COLO668 (cell line): ENCODE measurements at regions not wholly inside any gene's neighbourhood (a gene's known extent, or its start where the extent isn't known, plus 50 kb on each side); places are given as distances from the start of the nearest gene placed in this dataset.

Experiments used
- DNase-seq: peaks from one replicate; lab custom pipeline; 2025; ENCODE audit not compliant: unreplicated experiment; lab: John Stamatoyannopoulos, UW

GRCh38 chr1:187622545-187622944, 793.8 kb downstream of the PLA2G4A start:
- no peak for DNase-seq

DNA sequence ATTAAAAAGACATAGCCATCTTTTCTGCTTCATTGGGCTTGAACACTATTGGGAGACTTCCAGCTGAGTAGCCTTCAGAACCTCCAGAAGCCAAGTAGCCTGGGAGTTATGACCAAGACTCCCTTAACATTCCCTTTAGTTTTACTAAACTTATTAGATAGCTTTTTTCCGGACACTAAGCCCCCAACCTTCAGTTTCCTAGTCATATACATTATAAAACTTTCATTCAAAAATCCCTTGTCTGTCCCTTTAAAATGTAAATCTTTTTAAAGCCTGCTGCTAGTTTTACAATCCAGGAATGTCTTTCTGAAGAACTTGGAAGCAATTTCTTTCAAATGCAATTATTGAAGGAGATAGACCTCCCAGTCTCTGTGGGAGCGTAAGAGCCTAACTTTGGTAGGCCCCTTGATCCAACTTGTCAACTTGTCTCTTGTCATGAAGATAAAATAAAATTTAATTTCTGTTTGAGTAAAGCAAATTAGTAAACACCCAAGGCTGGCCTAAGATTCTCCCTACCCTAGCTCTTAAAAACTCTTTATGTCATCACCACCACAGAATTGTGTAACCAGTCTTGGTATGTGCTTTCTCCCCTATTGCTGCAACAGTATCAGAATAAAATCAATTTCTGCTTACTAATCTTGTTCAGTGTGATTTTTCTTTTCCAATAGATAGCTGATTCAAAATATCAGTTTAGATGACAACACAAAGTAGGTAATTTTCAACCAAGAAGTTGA, 796.2 kb downstream of the PLA2G4A start:
- DNase-seq = no peak

GRCh38 chr1:187626056-187626455, 797.3 kb downstream of the PLA2G4A start:
- DNase-seq = no peak

- DNase-seq = no peak
Measured at GRCh38 chr1:187627516-187627915, 798.8 kb downstream of the PLA2G4A start.

DNA sequence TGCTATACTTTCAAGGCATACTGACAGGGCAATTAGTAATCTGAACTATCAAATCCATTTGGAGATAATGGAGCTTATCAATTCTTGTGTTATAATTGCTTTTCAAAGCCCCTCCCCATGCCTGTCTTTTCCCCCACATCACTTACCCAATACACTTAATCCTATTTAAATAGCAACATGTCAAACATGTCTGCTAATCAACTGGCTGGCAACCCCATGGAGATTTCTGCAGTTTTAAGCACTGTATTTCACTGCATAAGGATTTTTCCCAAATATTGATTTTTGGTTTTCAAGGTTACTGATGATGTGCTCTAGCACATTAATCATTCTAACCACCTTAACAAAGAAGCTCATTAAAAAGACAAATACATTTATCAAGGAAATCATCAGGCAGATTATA, 800.3 kb downstream of the PLA2G4A start:
- DNase-seq = no peak

DNA sequence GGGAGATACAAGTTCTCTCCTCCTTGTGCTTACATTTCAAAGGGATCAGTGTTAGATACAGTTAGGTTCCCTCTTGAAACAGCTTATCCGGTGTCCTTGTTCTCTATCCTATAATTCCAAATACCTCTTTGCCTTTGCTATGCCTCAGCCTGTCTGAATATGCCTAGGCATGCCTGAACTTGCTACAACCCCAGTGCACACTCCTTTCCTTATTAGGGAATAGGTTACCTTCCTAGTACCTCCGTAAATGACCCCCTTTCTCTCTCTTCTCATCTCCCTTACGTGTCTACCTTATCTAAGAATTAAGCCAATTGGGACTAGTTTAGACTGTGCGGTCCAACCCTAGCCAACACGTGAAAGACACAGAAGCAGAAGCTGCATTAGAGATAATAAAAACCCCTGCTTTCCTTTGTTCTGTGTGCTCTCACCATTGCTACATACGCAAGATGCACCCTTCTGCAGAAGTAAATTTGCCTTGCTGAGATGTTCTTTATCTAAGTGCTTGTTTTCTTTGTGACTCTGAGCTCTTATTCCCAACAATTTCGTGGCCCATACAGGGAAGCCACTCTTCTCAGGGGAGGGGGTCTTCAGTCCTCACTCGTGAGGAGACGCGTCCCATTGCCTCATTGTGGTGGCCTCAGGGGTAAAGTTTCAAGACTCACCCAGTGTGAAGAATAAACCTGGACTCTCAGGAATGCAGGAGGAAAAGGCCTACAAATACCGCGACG, 802.1 kb downstream of the PLA2G4A start:
- DNase-seq = no peak

DNA sequence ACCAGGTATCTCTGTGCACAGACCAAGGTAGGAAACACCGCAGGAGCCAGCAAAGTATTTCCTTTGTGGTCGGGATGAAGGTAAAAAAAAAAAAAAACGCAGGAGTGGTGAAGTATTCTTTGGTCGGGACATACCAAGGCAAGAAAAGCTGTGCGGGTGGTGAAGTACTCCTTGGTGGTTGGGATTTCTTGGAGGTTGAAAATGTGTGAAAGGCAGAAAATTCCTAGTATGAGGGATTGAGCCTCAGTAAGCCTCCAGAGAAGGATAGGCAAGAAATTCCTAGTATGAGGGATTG, 802.6 kb downstream of the PLA2G4A start:
- DNase-seq = no peak

- no peak for DNase-seq
Measured at GRCh38 chr1:187631984-187632383, 803.2 kb downstream of the PLA2G4A start.

DNA sequence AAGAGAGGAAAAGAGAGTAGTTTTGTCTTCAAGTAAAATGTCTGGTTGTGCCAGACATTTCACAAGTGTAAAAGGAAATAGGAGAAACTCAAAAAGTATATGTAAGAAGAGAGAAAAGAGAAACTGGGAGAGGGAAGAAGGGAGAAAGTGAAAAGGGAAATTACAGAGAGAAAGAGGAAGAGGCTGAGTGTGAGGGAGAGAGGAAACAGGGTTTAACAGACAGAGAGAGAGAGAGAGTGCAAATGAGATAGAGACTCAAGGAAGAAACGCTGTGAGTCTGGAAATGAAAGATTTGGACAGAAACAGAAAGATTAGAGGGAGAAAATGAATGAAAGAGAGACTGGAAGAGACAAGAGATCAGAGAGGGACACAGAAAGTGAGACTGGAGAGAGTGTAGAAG, 806.2 kb downstream of the PLA2G4A start:
- no peak for DNase-seq

GRCh38 chr1:187638733-187639434, 810.1 kb downstream of the PLA2G4A start:
- no peak for DNase-seq

DNA sequence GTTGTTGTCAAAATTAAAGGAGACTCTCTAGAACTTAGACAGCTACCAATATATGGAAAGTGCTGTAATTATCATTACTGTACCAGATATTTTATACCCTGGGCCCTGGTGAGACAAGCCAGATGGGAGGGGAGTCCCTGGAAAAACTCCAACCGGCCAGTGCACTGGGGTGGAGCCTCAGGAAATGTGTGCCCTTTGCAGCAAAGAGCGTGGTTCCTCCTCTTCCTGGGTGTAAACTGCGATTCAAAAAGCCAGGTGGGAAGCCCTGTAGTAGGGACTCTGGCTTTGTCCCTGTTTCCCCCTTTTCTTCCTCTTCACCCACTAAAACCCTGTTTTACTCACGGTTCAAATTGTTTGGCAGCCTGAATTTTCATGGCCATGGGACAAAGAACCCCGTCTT, 812.3 kb downstream of the PLA2G4A start:
- no peak for DNase-seq

DNA sequence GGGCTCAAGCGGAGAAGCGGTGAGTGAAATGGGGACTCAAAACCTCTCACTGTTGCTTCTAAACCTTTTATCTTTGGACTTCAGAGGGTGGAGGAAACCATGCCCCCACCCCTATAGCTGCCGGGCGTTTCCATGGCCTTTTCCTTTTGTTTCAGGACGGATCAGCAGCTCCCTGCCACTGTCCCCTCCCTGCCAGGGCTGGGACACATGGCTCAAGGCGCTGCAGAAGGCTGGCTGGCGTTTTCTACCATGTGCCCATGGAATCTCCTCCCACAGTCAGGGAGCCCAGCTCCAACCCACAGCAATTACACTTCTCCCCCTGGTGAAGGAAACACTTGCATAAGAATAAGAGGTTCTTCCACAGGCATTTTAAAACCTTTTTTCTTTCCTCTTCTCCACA, 812.7 kb downstream of the PLA2G4A start:
- no peak for DNase-seq

DNA sequence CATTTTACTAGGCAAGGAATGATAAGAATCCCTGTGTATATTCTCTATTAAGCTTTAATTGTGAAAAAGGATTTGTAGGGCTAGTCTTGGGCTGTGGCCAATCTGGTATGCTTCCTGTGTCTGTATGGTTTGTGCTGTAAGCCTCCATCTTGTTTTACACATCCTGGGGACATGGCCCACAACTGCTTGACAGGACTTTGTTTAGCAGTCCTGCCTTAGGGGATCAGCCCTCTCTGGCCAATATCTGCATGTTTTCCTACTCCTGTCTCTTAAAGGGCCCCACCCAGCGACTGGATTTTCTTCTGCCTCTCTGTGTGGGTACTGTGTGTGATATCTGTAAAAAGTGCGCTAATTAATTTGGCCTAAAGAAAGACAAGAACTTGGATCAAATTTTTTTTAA, 813.2 kb downstream of the PLA2G4A start:
- no peak for DNase-seq

- no peak for DNase-seq
Measured at GRCh38 chr1:187645651-187646050, 816.9 kb downstream of the PLA2G4A start.

GRCh38 chr1:187646536-187647107, 817.9 kb downstream of the PLA2G4A start:
- no peak for DNase-seq

DNA sequence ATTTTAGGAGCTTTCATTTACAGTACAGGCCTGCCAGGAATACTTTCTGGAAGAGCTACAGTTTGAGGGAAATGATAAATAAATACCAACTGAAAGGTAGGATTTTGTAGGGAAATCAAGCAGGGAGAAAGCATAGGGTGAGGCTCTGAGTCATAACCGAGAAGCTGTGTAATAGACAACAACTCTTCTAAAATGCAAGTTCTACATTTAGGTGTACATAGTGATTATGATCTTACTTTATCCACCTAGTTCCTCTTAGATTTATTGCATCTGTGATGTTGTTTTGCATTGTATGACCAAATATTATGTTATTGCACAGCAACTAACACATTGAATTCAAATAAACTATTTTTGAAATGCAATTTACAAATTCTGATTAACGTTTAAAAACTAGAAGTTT, 819.3 kb downstream of the PLA2G4A start:
- DNase-seq = no peak

- DNase-seq = no peak
Measured at GRCh38 chr1:187654635-187655034, 825.9 kb downstream of the PLA2G4A start.

- no peak for DNase-seq
Measured at GRCh38 chr1:187655104-187655503, 826.4 kb downstream of the PLA2G4A start.

DNA sequence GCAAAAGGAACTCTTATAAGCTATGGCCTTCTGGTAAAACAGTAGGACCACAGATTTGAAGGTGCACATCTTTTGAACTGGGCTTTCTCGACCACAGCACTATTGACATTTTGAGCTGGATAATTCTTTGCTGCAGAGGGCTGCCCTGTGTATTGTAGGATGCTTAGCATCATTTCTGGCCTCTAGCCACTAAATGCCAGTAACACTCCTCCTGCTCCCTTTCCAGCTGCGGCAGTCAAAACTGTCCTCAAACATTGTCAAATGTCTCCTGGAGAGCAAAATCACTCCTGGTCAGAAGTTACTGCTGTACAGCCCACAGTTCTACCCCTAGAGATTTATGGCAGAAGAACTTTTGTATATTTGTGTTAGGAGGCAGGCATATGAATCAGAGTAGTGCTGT, 836.7 kb downstream of the PLA2G4A start:
- no peak for DNase-seq

DNA sequence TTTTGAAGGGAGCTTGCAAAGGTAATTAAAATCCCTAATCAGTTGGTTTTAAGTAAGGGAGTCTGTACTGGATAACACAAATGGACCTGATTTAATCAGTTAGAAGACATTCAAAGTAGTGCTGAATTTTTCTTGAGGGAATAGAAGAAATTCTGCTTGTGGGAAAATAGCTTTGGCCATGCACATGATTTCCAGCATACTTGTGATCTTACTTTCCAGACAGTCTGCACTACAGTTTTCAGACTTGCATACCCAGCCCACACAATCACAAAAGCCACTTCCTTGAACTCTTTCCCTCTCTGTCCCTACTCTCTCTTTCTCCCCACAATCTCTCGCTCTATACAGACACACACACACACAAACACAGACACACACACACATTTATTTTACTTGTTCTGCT, 852.1 kb downstream of the PLA2G4A start:
- no peak for DNase-seq

DNA sequence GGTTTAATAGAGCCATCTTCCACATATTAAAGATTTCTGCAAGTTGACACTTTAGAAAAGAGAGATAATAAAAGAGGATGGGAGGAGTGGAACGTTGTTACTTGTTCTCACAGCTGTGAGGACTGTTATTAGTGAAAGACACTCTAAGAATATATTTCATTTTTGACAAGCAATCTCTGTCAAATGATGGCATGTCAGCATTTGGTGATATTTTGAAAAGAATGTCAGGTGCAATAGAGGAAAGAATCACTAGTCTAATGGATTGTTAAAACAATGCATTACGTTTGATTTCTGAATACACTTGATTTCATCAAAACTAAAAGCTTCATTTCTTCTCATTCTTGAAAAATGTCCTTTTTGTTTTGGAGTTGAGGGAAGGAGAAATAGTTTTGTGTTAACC, 853.4 kb downstream of the PLA2G4A start:
- DNase-seq = no peak

GRCh38 chr1:187685333-187685732, 856.6 kb downstream of the PLA2G4A start:
- no peak for DNase-seq
